IMR-90 (cell line): ENCODE measurements at regions not wholly inside any gene's neighbourhood (a gene's known extent, or its start where the extent isn't known, plus 50 kb on each side); places are given as distances from the start of the nearest gene placed in this dataset.
A peak's percentile ranks its signal among the peaks of the same experiment; 100 is the strongest.

Source experiments
- ATAC-seq: fragments of 200-7000 bp; cut with Tn5 transposase; 2 replicates; pipeline ENCODE4 v1.9.1; 2020; ENCODE audit warnings: low read depth, mild to moderate bottlenecking, moderate library complexity
- BruUV-seq: library from RNA; stranded (reverse); fragments of 400-500 nt; replicated peaks from 2 replicates; lab custom pipeline; 2021; lab: Mats Ljungman, UMichigan
- CTCF ChIA-PET: fragments of 300-600 bp; formaldehyde crosslinking; extraction: SDS; loops from one replicate; lab custom pipeline; 2021; ENCODE audit warnings: antibody characterized with exemption; lab: Yijun Ruan, JAX
- POLR2A ChIA-PET: fragments of 300-600 bp; sonication (Branson Sonifier 250); formaldehyde crosslinking; loops from one replicate; lab custom pipeline; 2022; ENCODE audit warnings: antibody characterized with exemption; ENCODE audit not compliant: unreplicated experiment; lab: Charles Lee
- DNase-seq: peaks from one replicate; pipeline ENCODE4 v3.0.0; 2013
- H2AFZ ChIP-seq: replicated peaks from 2 replicates; pipeline ENCODE3; 2013; ENCODE audit warnings: low read length, mild to moderate bottlenecking; ENCODE audit not compliant: poor library complexity
- H2AK5ac ChIP-seq: 2 replicates; pipeline ENCODE4 v1.6.1; 2013; ENCODE audit warnings: low read depth, low read length, inconsistent platforms
- H2AK9ac ChIP-seq: replicated peaks from 2 replicates; pipeline ENCODE3; 2013; ENCODE audit warnings: mild to moderate bottlenecking, low read depth, low read length, moderate library complexity; ENCODE audit not compliant: poor library complexity
- H2BK120ac ChIP-seq: 2 replicates; pipeline ENCODE4 v1.6.1; 2013; ENCODE audit warnings: low read depth, low read length, inconsistent platforms
- H2BK15ac ChIP-seq: 3 replicates; pipeline ENCODE4 v1.6.1; 2013; ENCODE audit warnings: low read depth, low read length, inconsistent platforms
- H2BK20ac ChIP-seq: 2 replicates; pipeline ENCODE4 v1.6.1; 2013; ENCODE audit warnings: low read depth, mild to moderate bottlenecking, inconsistent platforms, low read length, moderate library complexity
- H2BK5ac ChIP-seq: 2 replicates; pipeline ENCODE4 v1.6.1; 2013; ENCODE audit warnings: mild to moderate bottlenecking, low read depth, low read length, inconsistent platforms; ENCODE audit not compliant: poor library complexity, severe bottlenecking
- H3K14ac ChIP-seq: replicated peaks from 2 replicates; pipeline ENCODE4 v1.6.1; 2013; ENCODE audit warnings: low read depth, low read length, inconsistent platforms
- H3K18ac ChIP-seq: 2 replicates; pipeline ENCODE4 v1.6.1; 2013; ENCODE audit warnings: low read depth, low read length, control low read depth
- H3K23ac ChIP-seq: 2 replicates; pipeline ENCODE4 v1.6.1; 2013; ENCODE audit warnings: low read depth, low read length, inconsistent platforms
- H3K27ac ChIP-seq: 2 replicates; pipeline ENCODE4 v1.5.1; 2013; ENCODE audit warnings: mild to moderate bottlenecking, control low read depth, low read length; ENCODE audit not compliant: insufficient read depth
- H3K27me3 ChIP-seq: 2 replicates; pipeline ENCODE4 v1.6.1; 2013; ENCODE audit warnings: low read length; ENCODE audit not compliant: control insufficient read depth, insufficient read depth
- H3K36me3 ChIP-seq: 2 replicates; pipeline ENCODE4 v1.6.1; 2013; ENCODE audit warnings: low read length, mixed read lengths; ENCODE audit not compliant: control insufficient read depth, insufficient read depth
- H3K4ac ChIP-seq: 2 replicates; pipeline ENCODE4 v1.6.1; 2013; ENCODE audit warnings: low read depth, low read length, inconsistent platforms
- H3K4me1 ChIP-seq: 2 replicates; pipeline ENCODE4 v1.6.1; 2013; ENCODE audit warnings: low read length, mixed read lengths; ENCODE audit not compliant: control insufficient read depth, insufficient read depth
- H3K4me2 ChIP-seq: 2 replicates; pipeline ENCODE4 v1.6.1; 2013; ENCODE audit warnings: low read depth, mild to moderate bottlenecking, control low read depth, low read length, moderate library complexity
- H3K4me3 ChIP-seq: 2 replicates; pipeline ENCODE4 v1.5.1; 2013; ENCODE audit warnings: low read depth, mild to moderate bottlenecking, control low read depth, low read length, moderate library complexity; ENCODE audit not compliant: insufficient read depth
- H3K56ac ChIP-seq: 2 replicates; pipeline ENCODE4 v1.6.1; 2013; ENCODE audit warnings: low read length, inconsistent platforms; ENCODE audit not compliant: insufficient read depth; ENCODE audit errors: extremely low read depth
- H3K79me1 ChIP-seq, 2 experiments: 2 replicates each; pipeline ENCODE4 v1.6.1; 2013; ENCODE audit warnings: low read length in 2 of 2, inconsistent platforms in 1 of 2, low read depth in 1 of 2
- H3K9ac ChIP-seq: 2 replicates; pipeline ENCODE4 v1.6.1; 2013; ENCODE audit warnings: low read depth, low read length, control low read depth
- H3K9me1 ChIP-seq: 2 replicates; pipeline ENCODE4 v1.6.1; 2013; ENCODE audit warnings: low read length, inconsistent platforms; ENCODE audit not compliant: insufficient read depth
- H3K9me3 ChIP-seq: 2 replicates; pipeline ENCODE4 v1.6.1; 2013; ENCODE audit warnings: low read length; ENCODE audit not compliant: control insufficient read depth, insufficient read depth
- H4K20me1 ChIP-seq: 2 replicates; pipeline ENCODE4 v1.6.1; 2013; ENCODE audit warnings: low read length, inconsistent platforms; ENCODE audit not compliant: insufficient read depth
- H4K5ac ChIP-seq: 2 replicates; pipeline ENCODE4 v1.6.1; 2013; ENCODE audit warnings: mild to moderate bottlenecking, low read depth, low read length, control low read depth
- H4K8ac ChIP-seq, 2 experiments: 2 replicates each; pipeline ENCODE4 v1.6.1; 2013; ENCODE audit warnings: low read depth in 2 of 2, low read length in 2 of 2, control low read depth in 1 of 2, inconsistent platforms in 1 of 2
- H4K91ac ChIP-seq: 2 replicates; pipeline ENCODE4 v1.6.1; 2013; ENCODE audit warnings: low read depth, low read length, inconsistent platforms; ENCODE audit not compliant: insufficient read depth
- CHD1 ChIP-seq: IDR thresholded peaks from 2 replicates; pipeline ENCODE4 v1.6.1; 2012; ENCODE audit warnings: low read depth, low read length, improper control_type of control experiment
- MAFK ChIP-seq: IDR thresholded peaks from 2 replicates; pipeline ENCODE4 v1.6.1; 2012; ENCODE audit warnings: low read depth, low read length, improper control_type of control experiment
- WGBS, 2 experiments: methylation state at CpG; one replicate each; pipeline versions ENCODE4 v1.1.5 to v1.1.7; 2013; ENCODE audit warnings: missing lambda C conversion rate in 2 of 2; ENCODE audit not compliant: insufficient read length in 1 of 2; ENCODE audit errors: extremely low coverage in 2 of 2; 5-methylcytosine and 5-hydroxymethylcytosine counted together
- dilution Hi-C: fragments of 300-500 bp; cut with HindIII; formaldehyde crosslinking; loops from one replicate; pipeline ENCODE4 v1.14.3; 2018; ENCODE audit warnings: low sequenced_read_pairs; ENCODE audit not compliant: unreplicated experiment
- in situ Hi-C: fragments of 300-500 bp; cut with MboI; formaldehyde crosslinking; loops from 3 replicates; pipeline ENCODE4 v1.14.3; 2019; ENCODE audit warnings: low sequenced_read_pairs, inconsistent platforms, mixed read lengths
- intact Hi-C: fragments of 100-400 bp; cut with micrococcal nuclease; formaldehyde crosslinking; loops from 2 replicates; pipeline ENCODE4 v1.10.0; 2022

DNA sequence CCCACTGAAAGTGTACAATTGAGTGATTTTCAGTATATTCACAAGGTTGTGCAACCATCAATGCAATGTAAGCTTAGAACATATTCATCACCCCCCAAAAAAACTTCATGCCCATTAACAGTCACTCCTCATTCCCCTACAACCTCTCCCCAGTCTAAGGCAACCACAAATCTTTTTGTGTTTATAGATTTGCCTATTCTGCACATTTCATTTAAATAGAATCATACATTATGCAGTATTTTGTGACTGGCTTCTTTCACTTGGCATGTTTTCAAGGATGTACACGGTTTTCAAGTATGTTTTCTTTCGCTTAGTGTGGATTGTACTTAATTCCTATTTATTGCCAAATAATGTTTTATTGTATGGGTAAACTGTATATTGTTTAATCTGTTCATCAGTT is 95.6 kb upstream of the ADRA1D start:
- peaks cover 3% of the 10 kb centered on the region; the same call in 1 of the 2 replicates for H3K9me1 ChIP-seq
- no CpG with 5 or more reads among the region's 2 CpGs for WGBS, 2 experiments
- H2BK15ac ChIP-seq, result no peak overlapping the region
- peak; percentile 10 for DNase-seq
- H4K5ac ChIP-seq, result no peak overlapping the region
- H4K8ac ChIP-seq, result no peak overlapping the region
- H2BK20ac ChIP-seq, result no peak overlapping the region
- no peak overlapping the region for H3K14ac ChIP-seq
- H3K56ac ChIP-seq, result no peak overlapping the region
- dilution Hi-C loops (no loop called here), in situ Hi-C loops (no loop called here), intact Hi-C loops (no loop called here)
- no peak overlapping the region for H2AFZ ChIP-seq
- no peak overlapping the region for H2BK5ac ChIP-seq
- H3K18ac ChIP-seq, result no peak overlapping the region
- H2AK5ac ChIP-seq, result no peak overlapping the region
- H3K27me3 ChIP-seq, result peaks cover 13% of the 10 kb centered on the region
- H2BK120ac ChIP-seq, result no peak overlapping the region
- POLR2A ChIA-PET, result no interaction called here
- H3K4me2 ChIP-seq, result no peak overlapping the region
- no peak overlapping the region for H3K4ac ChIP-seq
- H3K79me1 ChIP-seq, result no peaks in the 10 kb centered on the region
- H3K27ac ChIP-seq, result no peak overlapping the region
- H3K4me3 ChIP-seq, result no peak overlapping the region
- H2AK9ac ChIP-seq, result no peak overlapping the region
- no peak overlapping the region for H3K23ac ChIP-seq
- no peak for ATAC-seq
- no peak overlapping the region for H3K9ac ChIP-seq
- peaks cover 3% of the 10 kb centered on the region; the same call in 1 of the 2 replicates for H4K20me1 ChIP-seq
- TF ChIP-seq CHD1 (no peak), MAFK (0 out of 2 replicates have a peak, but pooled peaks have one; percentile 25)
- BruUV-seq, result no TSS peak
- no peaks in the 10 kb centered on the region for H3K9me3 ChIP-seq
- peaks cover 7% of the 10 kb centered on the region for H3K4me1 ChIP-seq
- CTCF ChIA-PET, result no interaction called here
- H3K36me3 ChIP-seq, result no peaks in the 10 kb centered on the region
- no peak overlapping the region for H4K91ac ChIP-seq
